ENCODE measurements at regions not wholly inside any gene's neighbourhood (a gene's known extent, or its start where the extent isn't known, plus 50 kb on each side); places are given as distances from the start of the nearest gene placed in this dataset.

DNA sequence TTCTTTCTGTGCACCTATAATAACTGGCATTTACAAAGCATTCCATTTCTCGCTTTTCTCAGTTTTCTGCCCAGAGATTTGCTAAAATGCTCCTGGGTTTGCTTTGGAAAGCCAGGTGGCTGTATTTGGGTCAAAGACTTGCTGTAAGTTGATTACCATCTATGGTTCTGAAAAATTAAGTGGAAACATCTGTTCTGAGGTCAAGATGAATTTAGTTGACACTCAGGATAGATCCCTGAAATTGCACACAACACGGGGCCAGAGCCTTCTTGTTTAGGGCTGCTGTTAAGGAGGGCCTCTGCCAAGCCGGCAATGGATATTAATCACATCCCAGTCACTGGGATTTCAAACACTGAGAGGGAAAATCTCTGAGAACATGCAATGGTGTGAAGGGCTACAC is 111.6 kb upstream of the GLI3 start:
- no peak for DNase-seq

DNA sequence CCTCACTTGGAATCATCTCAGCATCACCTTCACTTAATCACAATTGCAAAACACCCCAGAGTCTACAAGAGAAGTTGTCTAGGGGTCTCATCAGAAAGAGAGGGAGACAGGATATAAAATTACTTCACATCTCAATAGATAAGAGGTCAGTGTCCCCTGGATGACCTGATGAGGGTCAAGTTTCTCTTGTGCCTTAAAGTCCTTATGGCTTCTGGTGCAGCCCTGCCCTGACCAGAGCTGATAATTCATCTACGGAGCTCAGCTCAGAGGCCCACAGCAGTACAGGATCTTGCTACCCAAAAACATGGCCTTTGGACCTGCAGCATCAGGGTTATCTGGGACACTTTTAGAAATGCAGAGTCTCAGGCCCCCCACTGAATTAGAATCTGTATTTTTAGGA is 111.1 kb upstream of the GLI3 start:
- no peak for DNase-seq

DNA sequence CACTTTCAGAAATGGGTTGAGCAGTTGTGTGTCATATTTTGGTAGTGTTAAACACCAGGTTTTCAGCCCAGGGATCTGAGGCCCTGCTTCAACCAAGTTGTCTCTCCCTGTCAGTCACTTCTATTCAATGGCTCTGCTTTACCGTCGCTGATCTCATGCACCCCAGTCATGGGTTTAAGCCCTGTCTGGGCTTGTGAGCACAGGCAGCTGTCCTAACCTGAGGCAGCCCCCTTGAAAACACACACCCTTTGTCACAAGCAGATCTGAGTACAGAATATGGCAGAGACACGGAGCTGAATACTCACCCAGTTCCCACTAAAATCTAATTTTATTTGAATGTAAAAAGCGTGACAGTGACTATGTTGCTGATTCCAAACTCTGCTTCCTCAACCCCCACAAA is 110.6 kb upstream of the GLI3 start:
- no peak for DNase-seq

DNA sequence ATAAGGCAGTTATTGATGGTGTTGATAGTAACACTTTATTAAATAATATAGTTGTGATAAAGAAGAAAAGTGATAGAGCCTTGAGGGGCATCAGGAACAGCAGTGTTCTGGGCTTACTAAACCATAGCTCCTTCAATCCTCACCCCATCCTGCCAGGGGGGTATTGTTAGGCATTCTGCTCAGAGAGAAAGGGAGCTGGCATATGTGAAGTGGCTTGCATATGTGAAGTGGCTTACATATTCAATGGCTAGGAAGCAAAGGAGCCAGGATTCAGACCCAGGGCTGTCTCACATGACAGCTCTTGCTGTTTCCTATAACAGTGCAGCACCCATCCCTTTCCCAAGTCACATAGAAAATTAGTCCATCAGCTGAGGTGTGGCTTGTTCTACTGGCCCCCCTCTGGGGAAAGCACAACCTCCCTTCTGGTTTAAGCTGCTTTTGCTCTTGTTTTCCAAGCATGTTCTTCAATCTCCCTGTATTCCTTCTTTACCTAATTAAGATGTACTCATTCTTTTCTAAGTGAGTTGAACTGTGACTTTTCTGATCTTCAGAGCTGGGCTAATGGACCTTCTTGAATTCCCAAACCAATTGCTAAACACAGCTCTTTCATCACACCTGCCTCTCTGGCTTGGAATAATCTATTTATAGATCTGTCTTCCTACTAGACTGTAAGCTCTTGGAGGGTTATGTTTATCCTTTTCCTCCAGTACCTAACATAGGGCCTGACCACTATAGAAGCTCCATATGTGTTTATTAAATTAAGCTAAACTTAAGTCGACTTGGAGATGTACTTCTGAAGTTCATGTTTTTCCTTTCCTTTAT is 108.7 kb upstream of the GLI3 start:
- no peak for DNase-seq

DNA sequence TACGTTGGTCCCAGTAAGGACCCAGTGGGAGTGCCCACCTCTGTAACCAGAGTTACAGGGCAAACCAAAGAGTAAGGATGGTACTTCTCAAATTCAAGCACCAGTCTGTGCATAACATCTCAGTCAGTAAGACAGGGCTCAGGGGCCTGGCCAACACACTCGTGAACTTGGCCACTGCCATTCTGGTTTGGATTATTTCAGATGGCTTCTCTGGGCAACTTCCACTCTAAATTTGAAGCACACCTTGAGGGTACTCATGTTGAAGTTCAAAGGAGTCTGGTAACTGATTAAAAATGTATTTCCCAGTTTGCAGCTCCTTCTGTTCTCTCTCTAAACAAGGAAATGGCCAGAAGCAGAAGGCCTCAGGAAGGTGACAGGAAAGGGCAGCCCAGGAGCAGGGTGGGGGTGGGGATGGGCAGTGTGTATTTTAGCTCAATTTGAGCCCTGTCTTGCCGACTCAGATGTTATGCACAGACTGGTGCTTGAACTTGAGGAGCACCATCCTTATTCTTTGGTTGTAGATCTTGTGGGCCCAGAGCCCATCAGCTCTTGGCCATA is 107.3 kb upstream of the GLI3 start:
- no peak for DNase-seq

DNA sequence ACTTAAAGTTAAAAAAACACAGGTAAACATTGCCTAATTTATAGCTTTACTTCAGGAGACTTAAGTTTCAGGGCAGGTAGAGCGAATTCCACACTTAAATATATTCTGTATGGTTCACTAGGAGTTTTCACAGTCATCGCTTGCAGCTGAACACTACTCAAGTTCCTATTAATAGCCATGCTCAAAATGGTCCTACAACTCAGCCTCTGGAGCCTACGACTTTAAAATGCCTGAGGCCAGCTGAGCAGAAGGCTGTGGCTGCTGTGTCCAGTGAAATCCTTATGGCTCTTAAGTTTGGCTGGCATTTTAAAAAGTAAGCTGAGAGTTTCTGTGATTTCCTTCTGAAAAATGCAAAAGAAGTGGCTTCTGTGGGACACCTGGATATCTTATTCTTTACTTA is 105.4 kb upstream of the GLI3 start:
- no peak for DNase-seq

DNA sequence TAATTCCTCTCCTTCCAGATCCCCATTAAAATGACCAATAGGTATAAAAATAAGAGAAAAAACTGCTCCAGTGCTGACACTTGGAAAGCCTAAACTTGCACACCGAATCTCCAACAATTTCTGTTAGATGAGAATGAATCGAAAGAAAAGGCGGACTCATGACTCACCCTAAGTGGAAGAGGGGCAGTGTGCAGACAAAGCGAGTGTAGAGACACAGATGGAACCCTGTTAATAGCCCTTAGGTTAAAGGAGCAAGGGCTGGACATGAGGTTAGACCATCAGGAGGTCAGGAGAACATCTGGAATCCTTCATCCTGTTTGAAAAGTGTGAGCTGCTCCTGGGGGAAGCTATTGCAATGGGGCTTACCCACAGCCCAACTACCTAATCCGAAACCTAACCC is 103.4 kb upstream of the GLI3 start:
- no peak for DNase-seq

DNA sequence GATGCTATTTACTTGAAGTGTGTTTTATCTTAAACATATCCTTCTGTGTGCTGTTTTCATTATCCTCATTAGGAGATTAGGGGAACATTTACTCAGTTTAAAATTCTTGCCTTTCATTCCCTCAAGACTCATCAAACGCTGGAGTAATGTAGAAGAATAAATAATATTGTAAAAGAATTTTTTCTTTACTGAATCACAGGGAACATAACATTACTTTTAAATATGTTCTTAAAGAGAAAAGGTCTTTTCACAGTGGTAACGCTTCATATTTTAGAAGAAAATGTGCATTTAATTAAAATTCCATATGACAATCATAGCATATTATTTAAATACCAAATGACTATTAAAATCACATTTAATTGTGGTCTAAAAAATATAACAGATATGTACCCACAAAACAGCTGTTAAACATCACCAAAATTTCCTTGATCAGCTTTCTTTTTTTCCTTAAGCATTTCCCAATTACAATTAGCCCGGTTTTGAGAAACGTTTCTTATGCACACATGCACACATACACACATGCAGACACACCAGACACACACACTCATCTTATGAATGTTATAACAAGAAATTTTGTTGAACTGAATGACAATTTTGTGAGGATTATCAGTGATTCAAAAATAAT is 102.0 kb upstream of the GLI3 start:
- no peak for DNase-seq

DNA sequence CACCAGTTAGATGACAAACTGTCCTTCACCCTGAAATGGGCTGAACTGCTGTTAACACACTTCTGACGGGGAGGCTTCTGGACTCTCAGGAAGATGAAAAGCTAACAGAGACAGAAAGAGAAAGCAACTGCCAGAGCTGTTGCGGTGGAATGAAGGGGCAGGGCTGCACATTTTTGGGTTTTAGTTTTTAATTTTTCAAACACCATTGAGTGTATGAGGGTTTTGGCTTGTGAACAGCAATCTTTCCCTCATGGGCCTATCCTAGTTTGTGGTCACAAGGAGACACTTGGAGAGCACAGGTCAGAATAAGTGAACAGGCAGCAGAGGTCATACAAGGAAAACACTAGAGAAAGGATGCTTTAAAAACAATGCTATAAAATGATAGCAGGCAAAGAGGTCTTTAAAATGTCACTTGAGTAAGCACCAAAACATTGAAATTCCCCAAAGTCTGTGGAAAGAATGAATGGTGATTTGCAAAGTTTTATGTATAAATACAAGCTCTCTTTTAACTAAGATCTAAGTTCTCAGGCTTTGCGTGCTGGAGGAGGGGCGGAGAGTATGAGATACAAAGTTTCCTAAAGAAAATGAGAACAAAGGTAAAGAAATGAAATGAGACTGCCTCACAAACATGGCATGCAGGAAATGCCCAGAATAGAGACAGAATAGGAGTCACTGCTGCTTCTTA is 101.4 kb upstream of the GLI3 start:
- DNase-seq = no peak

DNA sequence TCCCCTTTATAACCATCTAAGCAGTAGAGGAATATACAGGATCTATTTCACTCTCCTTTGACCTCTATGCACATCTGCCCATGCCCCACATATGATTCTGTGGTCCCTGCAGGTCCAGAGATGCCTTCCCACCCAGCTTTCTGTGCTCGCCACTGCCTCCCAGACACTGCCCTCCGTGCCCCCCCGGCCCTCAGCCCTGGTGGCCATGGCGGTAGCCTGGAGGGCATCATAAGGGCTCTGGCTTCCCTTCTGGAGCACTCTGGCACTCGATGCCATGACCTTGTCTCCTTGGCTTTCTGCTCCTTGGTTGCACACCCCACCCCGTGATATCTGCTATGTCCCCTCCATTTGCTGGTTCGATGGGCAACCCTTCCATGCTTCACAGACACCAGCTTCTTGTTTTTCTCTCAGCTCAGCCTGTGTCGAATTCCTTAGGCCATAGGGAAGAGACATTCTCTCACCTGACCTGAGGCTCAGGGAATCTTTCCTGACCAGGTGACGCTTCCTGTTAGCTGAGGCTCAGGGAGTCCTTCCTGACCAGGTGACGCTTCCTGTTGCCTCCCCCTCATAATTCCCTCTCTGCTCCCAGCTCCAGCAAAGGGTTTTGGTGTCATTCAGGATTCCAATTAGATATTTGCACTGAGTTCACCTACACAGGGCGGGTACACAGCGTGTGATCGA is 100.4 kb upstream of the GLI3 start:
- no peak for DNase-seq

DNA sequence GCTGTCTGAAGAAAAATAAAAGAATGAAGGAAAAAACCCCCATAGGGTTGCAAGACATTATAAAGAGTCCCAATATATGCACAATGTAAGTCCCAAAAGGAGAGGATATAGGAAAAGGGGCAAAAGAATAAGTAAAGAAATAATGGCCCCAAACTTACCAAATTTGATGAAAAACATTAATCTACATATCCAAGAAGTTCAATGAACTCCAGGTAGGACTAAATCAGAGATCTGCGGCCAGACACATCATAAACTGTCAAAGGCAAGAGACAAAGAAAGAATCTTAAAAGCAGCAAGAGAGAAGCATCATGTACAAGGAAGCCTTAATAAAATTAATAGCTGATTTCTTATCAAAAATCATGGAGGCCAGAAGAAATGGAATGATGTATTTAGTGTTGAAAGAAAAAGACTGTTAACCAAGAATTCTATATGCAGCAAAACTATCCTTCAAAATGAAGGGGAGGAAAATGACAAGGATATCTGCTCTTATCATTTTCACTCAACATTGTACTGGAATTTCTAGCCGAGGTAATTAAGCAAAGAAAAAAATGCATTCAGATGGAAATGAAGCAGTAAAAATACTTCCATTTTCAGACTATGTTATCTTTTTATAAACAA is 95.7 kb upstream of the GLI3 start:
- no peak for DNase-seq

DNA sequence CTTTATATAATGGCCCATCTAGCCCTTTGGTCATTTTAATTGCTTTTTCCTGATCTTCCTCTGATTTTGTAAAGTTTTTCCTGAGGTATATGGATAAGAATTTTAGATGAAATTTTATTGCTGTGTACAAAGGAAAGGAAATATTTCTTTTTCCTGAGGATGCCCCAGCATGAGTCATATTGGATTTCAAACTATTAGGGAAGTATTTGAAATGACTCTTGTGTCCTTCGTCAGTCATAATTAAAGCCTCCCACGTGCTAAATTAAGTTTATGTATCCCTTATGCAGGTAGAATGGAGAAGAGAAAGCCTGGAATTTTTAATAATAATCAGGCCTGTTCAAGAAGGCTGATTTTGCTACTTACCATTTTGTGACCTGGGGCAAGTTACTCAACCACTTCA is 82.6 kb upstream of the GLI3 start:
- no peak for DNase-seq

DNA sequence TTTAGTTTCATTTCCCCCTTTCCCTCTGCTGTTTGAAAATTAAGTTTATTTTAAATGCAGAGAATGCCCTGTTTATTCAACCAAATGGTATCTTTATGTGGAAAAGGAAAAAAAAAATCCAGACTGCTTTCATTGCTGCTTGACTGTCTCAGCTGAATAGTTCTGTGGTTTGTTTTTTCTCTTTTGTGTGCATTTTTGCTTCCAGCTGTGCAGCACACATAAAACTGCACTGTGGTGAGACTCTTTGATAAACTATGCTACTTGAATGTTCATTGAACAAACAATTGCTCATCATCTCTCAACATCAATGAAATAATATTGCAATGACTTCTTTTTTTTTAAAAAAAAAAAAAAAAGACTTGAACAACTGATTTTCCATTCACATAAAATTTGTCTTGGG is 78.6 kb upstream of the GLI3 start:
- DNase-seq = no peak

DNA sequence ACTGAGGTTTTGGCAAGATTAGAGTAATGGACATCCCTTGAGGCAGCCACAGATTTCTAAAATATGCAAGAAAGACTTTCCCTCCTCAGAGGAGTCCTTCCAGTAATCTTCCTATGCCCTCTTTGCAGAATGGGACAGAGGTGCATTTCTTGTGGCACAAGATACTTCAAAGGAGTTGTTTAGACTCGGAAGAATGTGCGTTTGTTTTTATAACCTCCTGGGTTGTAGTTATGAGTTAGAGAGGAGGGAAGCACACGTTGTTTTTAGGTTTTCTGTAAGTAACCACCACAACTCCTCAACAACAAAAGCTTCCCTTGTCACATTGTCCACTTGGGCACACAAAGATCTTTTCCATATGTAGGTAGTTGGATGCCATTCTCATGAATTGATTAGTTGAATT is 78.1 kb upstream of the GLI3 start:
- no peak for DNase-seq

DNA sequence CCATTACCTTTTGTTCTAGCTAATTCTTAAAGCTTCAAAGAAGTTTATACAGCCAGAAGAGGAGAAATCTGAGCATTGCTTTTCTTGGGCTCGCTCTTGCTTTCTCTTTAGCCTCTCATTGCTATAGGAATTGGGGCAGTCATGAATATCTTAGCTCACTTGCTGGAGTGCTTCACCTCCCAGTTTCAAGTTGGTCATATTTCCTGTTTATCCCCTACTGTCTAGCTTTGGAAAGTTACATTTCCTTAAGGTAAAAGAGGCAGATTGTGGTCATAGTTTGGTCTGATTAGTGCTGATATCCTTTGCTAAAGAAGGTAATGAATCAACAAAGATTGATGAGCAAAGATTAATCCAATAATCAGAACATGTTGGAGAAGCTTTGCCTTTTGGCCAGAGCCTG is 77.7 kb upstream of the GLI3 start:
- no peak for DNase-seq

DNA sequence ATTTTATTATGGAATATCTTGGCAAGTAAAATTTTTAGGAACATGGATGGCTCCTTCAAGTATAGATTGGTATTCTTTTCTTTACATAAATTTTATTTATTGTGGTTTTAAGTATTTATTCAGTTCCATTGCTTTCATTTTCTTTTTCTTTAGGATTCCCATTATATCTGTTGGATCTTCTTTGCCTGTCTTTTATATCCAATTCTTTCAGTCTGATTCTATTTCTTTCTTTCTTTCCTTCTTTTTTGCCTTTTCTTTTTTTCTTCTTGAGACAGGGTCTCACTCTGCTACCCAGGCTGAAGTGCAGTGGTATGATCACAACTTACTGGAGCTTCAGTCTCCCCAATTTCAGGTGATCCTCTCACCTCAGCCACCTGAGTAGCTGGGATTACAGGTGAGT is 74.2 kb upstream of the GLI3 start:
- no peak for DNase-seq

DNA sequence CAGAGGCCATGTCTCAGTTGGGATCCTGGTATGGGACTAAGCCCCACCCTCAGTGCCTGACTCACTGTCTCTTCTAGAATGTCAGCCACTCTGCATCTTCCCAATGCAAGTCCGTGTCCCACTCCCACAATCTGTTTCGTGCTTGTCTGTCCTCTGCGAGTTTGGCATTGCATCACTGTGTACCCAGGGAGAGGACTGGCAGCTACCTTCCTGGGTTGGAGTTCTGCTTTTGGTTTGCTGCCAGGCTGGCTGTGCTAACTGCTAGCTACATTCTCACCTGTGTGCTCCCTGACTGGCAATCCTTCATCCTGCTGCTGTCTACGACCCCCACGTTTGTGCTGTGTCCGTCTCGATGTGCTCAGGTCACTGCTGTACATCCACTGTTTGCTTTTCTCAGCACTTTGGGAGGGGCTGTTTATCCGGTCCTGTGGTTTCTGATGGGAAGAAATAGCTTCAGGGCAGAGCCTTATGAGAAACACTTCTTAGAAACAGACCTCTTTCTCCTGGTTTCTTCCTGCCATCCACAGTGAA is 56.0 kb upstream of the GLI3 start:
- DNase-seq = no peak

DNA sequence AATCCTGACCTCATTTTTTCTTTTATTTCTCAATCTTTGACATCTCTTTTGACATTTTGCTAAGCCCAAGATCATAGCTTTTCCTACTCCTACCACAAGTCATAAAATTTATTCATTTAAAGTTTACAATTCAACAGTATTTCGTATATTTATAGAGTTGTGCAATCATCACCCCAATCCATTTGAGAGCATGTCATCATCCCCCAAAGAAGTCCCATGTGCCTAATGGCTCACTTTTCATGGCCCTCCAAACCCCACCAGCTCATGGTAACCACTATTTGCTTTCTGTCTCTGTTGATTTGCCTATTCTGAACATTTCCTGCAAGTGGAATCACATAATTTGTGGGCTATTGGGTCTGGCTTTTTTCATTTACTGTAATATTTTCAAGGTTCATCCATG is 52.5 kb upstream of the GLI3 start:
- DNase-seq = no peak
